Suprapubic skin (tissue), 4 donors: ENCODE measurements at regions not wholly inside any gene's neighbourhood (a gene's known extent, or its start where the extent isn't known, plus 50 kb on each side); places are given as distances from the start of the nearest gene placed in this dataset.

ENCODE experiments used
- DNase-seq, 2 donors: peaks; one replicate each; pipeline ENCODE4 v3.0.0-alpha.2; 2019; ENCODE audit warnings: low spot score in 2 of 2
- H3K27ac ChIP-seq: fragments of 200-600 bp; sonication (generic); one replicate; pipeline ENCODE4 v1.5.1; 2019
- H3K27me3 ChIP-seq: fragments of 200-600 bp; sonication (generic); one replicate; pipeline ENCODE4 v1.5.1; 2019
- H3K36me3 ChIP-seq: fragments of 200-600 bp; sonication (generic); one replicate; pipeline ENCODE4 v1.5.1; 2019
- H3K4me1 ChIP-seq: fragments of 200-600 bp; sonication (generic); one replicate; pipeline ENCODE4 v1.5.1; 2019
- H3K4me3 ChIP-seq: fragments of 200-600 bp; sonication (generic); one replicate; pipeline ENCODE4 v1.5.1; 2019; ENCODE audit warnings: mild to moderate bottlenecking
- H3K9me3 ChIP-seq: fragments of 200-600 bp; sonication (generic); one replicate; pipeline ENCODE4 v1.5.1; 2019
- EP300 ChIP-seq: sonication (generic); formaldehyde crosslinking; IDR thresholded peaks from one replicate; pipeline ENCODE4 v1.6.1; 2017; ENCODE audit warnings: antibody characterized with exemption
- POLR2A ChIP-seq, 2 donors: fragments of 450-650 bp; IDR thresholded peaks; one replicate each; pipeline ENCODE4 v1.6.1; 2017; ENCODE audit warnings: antibody characterized with exemption in 2 of 2, mild to moderate bottlenecking in 2 of 2, moderate library complexity in 2 of 2
- POLR2AphosphoS5 ChIP-seq, 3 donors: sonication (generic); formaldehyde crosslinking; IDR thresholded peaks; one replicate each; pipeline ENCODE4 v1.6.1; 2017; ENCODE audit warnings: antibody characterized with exemption in 3 of 3
- WGBS: methylation state at CpG from one replicate; pipeline ENCODE4 v1.1.5; 2018; 5-methylcytosine and 5-hydroxymethylcytosine counted together
- TF ChIP-seq, protein P1 (sequence below), 2 donors: fragments of 200-600 bp in 1 of 2; fragments of 450-650 bp in 1 of 2; sonication (generic) in 1 of 2; IDR thresholded peaks; one replicate each; pipeline ENCODE4 v1.5.1; 2016 to 2019; ENCODE audit warnings: antibody characterized with exemption in 2 of 2, mild to moderate bottlenecking in 1 of 2, moderate library complexity in 1 of 2

DNA sequence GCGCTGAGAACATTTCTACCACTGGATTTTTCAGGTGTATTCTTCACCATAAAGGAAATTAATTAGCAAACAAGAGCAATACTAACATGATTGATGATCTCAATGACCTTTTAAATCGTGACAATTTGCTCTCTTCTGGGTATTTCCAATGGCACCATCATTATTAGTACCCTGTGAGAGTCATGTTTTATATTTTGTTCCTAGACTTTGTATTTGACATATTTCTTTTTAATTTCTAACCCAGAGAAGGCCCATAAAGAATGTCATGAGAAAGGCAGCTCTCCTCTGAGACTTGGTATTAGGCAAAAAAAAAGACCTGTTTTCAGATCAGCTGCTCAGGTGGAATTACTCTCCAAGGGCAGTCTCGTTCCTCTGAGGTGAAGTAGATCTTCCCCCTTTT is 1253.4 kb downstream of the ROBO2 start:
- no peaks in the 10 kb centered on the region for H3K9me3 ChIP-seq
- H3K36me3 ChIP-seq, result no peaks in the 10 kb centered on the region
- no peak for TF ChIP-seq EP300
- TF ChIP-seq POLR2A (IDR thresholded peaks at IDR 0.05), result no peak
- no peak for DNase-seq
- no peak overlapping the region for H3K4me3 ChIP-seq
- no peaks in the 10 kb centered on the region for H3K27me3 ChIP-seq
- no peaks in the 10 kb centered on the region for H3K4me1 ChIP-seq
- H3K27ac ChIP-seq, result no peak overlapping the region
- 80% methylated on average over 3 of the region's 3 CpGs for WGBS

DNA sequence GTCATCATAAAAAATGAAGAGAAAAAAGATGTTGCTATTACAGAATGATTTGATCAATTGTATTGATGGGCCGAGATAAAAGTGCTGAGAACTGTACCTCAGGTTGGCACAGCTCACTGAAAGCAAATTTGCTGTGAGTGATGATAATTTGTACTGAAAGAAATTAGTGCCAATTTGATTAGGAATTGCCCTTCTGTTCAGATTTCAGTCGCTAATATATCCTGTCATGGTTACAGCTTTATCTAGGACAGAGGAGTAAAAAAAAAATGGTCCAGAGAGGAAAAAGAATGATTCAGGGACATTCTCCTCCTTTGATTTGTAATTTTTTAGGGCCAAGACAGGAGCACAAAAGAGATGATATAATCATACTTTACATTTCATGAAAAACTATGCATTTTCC is 1264.2 kb downstream of the ROBO2 start:
- DNase-seq, result no peak
- no peaks in the 10 kb centered on the region for H3K4me1 ChIP-seq
- 76% methylated on average over 2 of the region's 2 CpGs for WGBS
- TF ChIP-seq EP300, result no peak
- TF ChIP-seq, protein P1, sequence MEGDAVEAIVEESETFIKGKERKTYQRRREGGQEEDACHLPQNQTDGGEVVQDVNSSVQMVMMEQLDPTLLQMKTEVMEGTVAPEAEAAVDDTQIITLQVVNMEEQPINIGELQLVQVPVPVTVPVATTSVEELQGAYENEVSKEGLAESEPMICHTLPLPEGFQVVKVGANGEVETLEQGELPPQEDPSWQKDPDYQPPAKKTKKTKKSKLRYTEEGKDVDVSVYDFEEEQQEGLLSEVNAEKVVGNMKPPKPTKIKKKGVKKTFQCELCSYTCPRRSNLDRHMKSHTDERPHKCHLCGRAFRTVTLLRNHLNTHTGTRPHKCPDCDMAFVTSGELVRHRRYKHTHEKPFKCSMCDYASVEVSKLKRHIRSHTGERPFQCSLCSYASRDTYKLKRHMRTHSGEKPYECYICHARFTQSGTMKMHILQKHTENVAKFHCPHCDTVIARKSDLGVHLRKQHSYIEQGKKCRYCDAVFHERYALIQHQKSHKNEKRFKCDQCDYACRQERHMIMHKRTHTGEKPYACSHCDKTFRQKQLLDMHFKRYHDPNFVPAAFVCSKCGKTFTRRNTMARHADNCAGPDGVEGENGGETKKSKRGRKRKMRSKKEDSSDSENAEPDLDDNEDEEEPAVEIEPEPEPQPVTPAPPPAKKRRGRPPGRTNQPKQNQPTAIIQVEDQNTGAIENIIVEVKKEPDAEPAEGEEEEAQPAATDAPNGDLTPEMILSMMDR (IDR thresholded peaks at IDR 0.05), result no peak
- no peak for TF ChIP-seq POLR2AphosphoS5 (IDR thresholded peaks at IDR 0.05)
- H3K4me3 ChIP-seq, result no peak overlapping the region
- H3K9me3 ChIP-seq, result no peaks in the 10 kb centered on the region
- no peak overlapping the region for H3K27ac ChIP-seq
- H3K36me3 ChIP-seq, result no peaks in the 10 kb centered on the region
- H3K27me3 ChIP-seq, result no peaks in the 10 kb centered on the region

DNA sequence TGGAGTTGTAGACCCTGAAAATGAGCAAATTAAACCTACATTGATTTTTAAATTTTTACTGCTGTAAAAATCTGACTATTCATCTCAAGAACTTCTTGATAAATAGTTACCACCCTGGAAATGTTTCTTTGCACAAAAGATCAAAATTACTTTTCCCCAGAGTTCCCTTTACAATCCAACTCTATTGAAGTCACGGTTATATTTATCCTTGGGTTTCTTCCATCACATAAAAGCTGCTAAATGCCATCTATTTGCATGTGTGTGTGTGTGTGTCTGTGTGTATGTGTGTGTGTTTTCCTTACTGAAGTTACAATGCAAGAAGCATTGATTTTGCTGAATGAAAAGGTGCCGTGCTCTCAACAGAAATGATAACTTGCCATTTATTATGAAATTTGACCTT is 1273.0 kb downstream of the ROBO2 start:
- no peak for DNase-seq
- Histone ChIP-seq H3K27ac (no peak overlapping the region), H3K4me1 (no peaks in the 10 kb centered on the region), H3K27me3 (no peaks in the 10 kb centered on the region), H3K36me3 (no peaks in the 10 kb centered on the region), H3K4me3 (no peak overlapping the region), H3K9me3 (no peaks in the 10 kb centered on the region)
- 86% methylated on average over 2 of the region's 2 CpGs for WGBS
- TF ChIP-seq POLR2AphosphoS5 (IDR thresholded peaks at IDR 0.05) (no peak), POLR2A (IDR thresholded peaks at IDR 0.05) (no peak), EP300 (no peak)
- TF ChIP-seq, protein P1 (IDR thresholded peaks at IDR 0.05), result no peak

DNA sequence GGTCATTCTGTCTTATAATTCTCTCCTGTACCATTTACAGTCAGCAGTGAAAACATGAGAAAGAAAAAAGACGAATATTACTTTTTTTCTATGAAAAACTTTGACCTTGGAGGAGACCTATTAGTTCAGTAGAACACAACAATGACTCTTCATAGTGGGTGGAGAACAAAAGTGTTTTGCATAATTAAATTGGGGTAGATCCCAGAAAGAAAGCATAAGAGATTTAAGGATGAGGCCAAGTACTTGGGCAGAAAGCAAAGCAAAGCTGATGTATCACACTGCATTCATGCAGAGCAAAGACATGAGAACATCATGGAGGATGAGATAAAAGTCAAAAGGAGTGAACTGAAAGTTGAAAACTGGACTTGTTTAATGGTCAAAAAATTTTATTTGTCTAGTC is 1273.4 kb downstream of the ROBO2 start:
- no peak overlapping the region for H3K27ac ChIP-seq
- DNase-seq, result no peak
- H3K36me3 ChIP-seq, result no peaks in the 10 kb centered on the region
- no peaks in the 10 kb centered on the region for H3K27me3 ChIP-seq
- WGBS, result 100% methylated on average over 1 of the region's 1 CpG
- H3K9me3 ChIP-seq, result no peaks in the 10 kb centered on the region
- no peaks in the 10 kb centered on the region for H3K4me1 ChIP-seq
- no peak overlapping the region for H3K4me3 ChIP-seq
- TF ChIP-seq, protein P1 (IDR thresholded peaks at IDR 0.05), result no peak
- no peak for TF ChIP-seq POLR2AphosphoS5 (IDR thresholded peaks at IDR 0.05)
- no peak for TF ChIP-seq POLR2A (IDR thresholded peaks at IDR 0.05)

DNA sequence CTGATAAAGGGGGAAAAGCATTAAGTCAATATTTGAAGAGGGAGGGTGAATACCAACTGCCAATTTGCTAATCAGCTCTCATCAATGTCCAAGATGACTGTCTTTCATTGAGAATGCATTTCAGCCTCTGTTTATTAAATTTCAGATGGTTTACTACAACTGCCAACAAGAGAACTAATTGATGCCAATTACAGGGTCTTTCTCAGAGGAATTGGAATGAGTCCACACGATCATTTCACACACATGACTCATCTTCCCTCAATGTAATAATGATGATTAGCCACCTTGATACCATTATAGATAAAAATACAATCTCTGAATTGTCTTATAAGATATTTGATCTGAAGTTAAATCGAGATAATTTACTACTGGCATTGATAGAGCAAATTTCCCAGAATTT is 1274.4 kb downstream of the ROBO2 start:
- Histone ChIP-seq H3K36me3 (no peaks in the 10 kb centered on the region), H3K27ac (no peak overlapping the region), H3K4me3 (no peak overlapping the region), H3K9me3 (no peaks in the 10 kb centered on the region), H3K4me1 (no peaks in the 10 kb centered on the region), H3K27me3 (no peaks in the 10 kb centered on the region)
- WGBS, result 42% methylated on average over 2 of the region's 2 CpGs
- TF ChIP-seq POLR2AphosphoS5 (IDR thresholded peaks at IDR 0.05) (no peak), EP300 (no peak), POLR2A (IDR thresholded peaks at IDR 0.05) (no peak)
- TF ChIP-seq, protein P1 (IDR thresholded peaks at IDR 0.05), result no peak
- DNase-seq, result no peak

DNA sequence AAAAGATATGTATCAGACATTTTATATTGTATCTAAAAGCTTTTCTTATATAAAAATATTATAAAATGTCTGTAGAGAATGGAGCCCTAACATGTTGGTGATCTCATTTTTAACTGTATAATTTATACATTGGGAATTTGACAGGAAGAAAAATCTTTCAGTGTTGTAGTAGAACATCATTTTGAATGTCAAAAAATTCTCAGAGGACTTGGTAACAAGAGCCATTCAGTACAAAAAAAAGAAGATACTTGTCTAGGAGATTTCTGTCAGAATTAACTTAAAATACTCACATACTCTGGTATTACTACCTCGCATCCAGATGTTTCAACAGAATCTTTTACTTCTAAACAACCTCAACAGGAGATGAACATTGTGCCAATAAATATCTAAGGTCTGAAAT is 1277.9 kb downstream of the ROBO2 start:
- no peaks in the 10 kb centered on the region for H3K9me3 ChIP-seq
- DNase-seq, result no peak
- no peaks in the 10 kb centered on the region for H3K4me1 ChIP-seq
- WGBS, result 85% methylated on average over 1 of the region's 1 CpG
- no peak overlapping the region for H3K4me3 ChIP-seq
- no peak for TF ChIP-seq POLR2AphosphoS5 (IDR thresholded peaks at IDR 0.05)
- TF ChIP-seq, protein P1 (IDR thresholded peaks at IDR 0.05), result no peak
- no peak for TF ChIP-seq EP300
- TF ChIP-seq POLR2A (IDR thresholded peaks at IDR 0.05), result no peak
- H3K27ac ChIP-seq, result no peak overlapping the region
- H3K36me3 ChIP-seq, result no peaks in the 10 kb centered on the region
- H3K27me3 ChIP-seq, result no peaks in the 10 kb centered on the region
